Kasumi-1 (cell line): ENCODE measurements at regions not wholly inside any gene's neighbourhood (a gene's known extent, or its start where the extent isn't known, plus 50 kb on each side); places are given as distances from the start of the nearest gene placed in this dataset.

Source experiments
- DNase-seq, 2 experiments: peaks; one replicate each; lab custom pipeline; 2025; lab: John Stamatoyannopoulos, UW

GRCh38 chr2:19600506-19600905 lies 242.1 kb upstream of the OSR1 start:
- DNase-seq, result no peak

- no peak for DNase-seq
These were observed 240.5 kb upstream of the OSR1 start for GRCh38 chr2:19598971-19599370.

- DNase-seq, result no peak
These were observed 233.8 kb upstream of the OSR1 start for GRCh38 chr2:19592197-19592596.

- no peak for DNase-seq
These were observed 231.4 kb upstream of the OSR1 start for GRCh38 chr2:19589791-19590190.

- DNase-seq, result no peak
These were observed 222.4 kb upstream of the OSR1 start for GRCh38 chr2:19580830-19581229.

- no peak for DNase-seq
These were observed 221.8 kb upstream of the OSR1 start for GRCh38 chr2:19580264-19580663.

GRCh38 chr2:19579461-19579860 lies 221.0 kb upstream of the OSR1 start:
- DNase-seq, result no peak

GRCh38 chr2:19577723-19578122 lies 219.3 kb upstream of the OSR1 start:
- DNase-seq, result no peak

GRCh38 chr2:19576411-19576810 lies 218.0 kb upstream of the OSR1 start:
- DNase-seq, result no peak

GRCh38 chr2:19575641-19576040 lies 217.2 kb upstream of the OSR1 start:
- no peak for DNase-seq

- DNase-seq, result no peak
These were observed 216.4 kb upstream of the OSR1 start for GRCh38 chr2:19574778-19575260.

- DNase-seq, result no peak
These were observed 215.4 kb upstream of the OSR1 start for GRCh38 chr2:19573784-19574183.

GRCh38 chr2:19571773-19572172 lies 213.3 kb upstream of the OSR1 start:
- no peak for DNase-seq

- no peak for DNase-seq
These were observed 210.9 kb upstream of the OSR1 start for GRCh38 chr2:19569300-19569791.

- no peak for DNase-seq
These were observed 210.4 kb upstream of the OSR1 start for GRCh38 chr2:19568809-19569208.

GRCh38 chr2:19560785-19561184 lies 202.4 kb upstream of the OSR1 start:
- no peak for DNase-seq

GRCh38 chr2:19559596-19560240 lies 201.3 kb upstream of the OSR1 start:
- no peak for DNase-seq

- DNase-seq, result no peak
These were observed 198.2 kb upstream of the OSR1 start for GRCh38 chr2:19556648-19557047.

- no peak for DNase-seq
These were observed 196.1 kb upstream of the OSR1 start for GRCh38 chr2:19554520-19554919.

GRCh38 chr2:19552270-19552669 lies 193.8 kb upstream of the OSR1 start:
- DNase-seq, result no peak

GRCh38 chr2:19550750-19551149 lies 192.3 kb upstream of the OSR1 start:
- no peak for DNase-seq

- no peak for DNase-seq
These were observed 191.4 kb upstream of the OSR1 start for GRCh38 chr2:19549821-19550220.

- no peak for DNase-seq
These were observed 189.7 kb upstream of the OSR1 start for GRCh38 chr2:19548116-19548515.

- no peak for DNase-seq
These were observed 188.9 kb upstream of the OSR1 start for GRCh38 chr2:19547321-19547720.
